IPS DF 6.9 (cell line): ENCODE measurements at regions not wholly inside any gene's neighbourhood (a gene's known extent, or its start where the extent isn't known, plus 50 kb on each side); places are given as distances from the start of the nearest gene placed in this dataset.

ENCODE experiments used
- DNase-seq: peaks from one replicate; pipeline ENCODE4 v3.0.0-alpha.2; 2013; ENCODE audit warnings: low read depth, low spot score
- H3K27ac ChIP-seq: one replicate; pipeline ENCODE4 v1.5.1; 2013; ENCODE audit warnings: low read length, control low read depth
- H3K27me3 ChIP-seq: 2 replicates; pipeline ENCODE4 v1.6.1; 2013; ENCODE audit warnings: mild to moderate bottlenecking, low read length; ENCODE audit not compliant: control insufficient read depth, insufficient read depth
- H3K36me3 ChIP-seq: 2 replicates; pipeline ENCODE4 v1.6.1; 2013; ENCODE audit warnings: low read length; ENCODE audit not compliant: control insufficient read depth, insufficient read depth
- H3K4me1 ChIP-seq: 2 replicates; pipeline ENCODE4 v1.6.1; 2013; ENCODE audit warnings: low read length; ENCODE audit not compliant: control insufficient read depth, insufficient read depth
- H3K4me3 ChIP-seq: 2 replicates; pipeline ENCODE4 v1.5.1; 2013; ENCODE audit warnings: mild to moderate bottlenecking, low read length
- H3K9me3 ChIP-seq: 2 replicates; pipeline ENCODE4 v1.6.1; 2013; ENCODE audit warnings: low read length, inconsistent platforms; ENCODE audit not compliant: control insufficient read depth, insufficient read depth
- WGBS: extraction: QIAGEN DNeasy Blood & Tissue Kit; methylation state at CpG from one replicate; pipeline ENCODE4 v1.1.7; 2013; ENCODE audit warnings: mixed read lengths, missing lambda C conversion rate; ENCODE audit not compliant: insufficient read length, insufficient coverage; 5-methylcytosine and 5-hydroxymethylcytosine counted together

GRCh38 chr5:60163762-60164161, 270.2 kb upstream of the PDE4D start:
- no peak for DNase-seq
- Histone ChIP-seq H3K27me3 (no peaks in the 10 kb centered on the region), H3K36me3 (no peaks in the 10 kb centered on the region), H3K4me1 (no peaks in the 10 kb centered on the region), H3K4me3 (no peak overlapping the region), H3K27ac (no peak overlapping the region), H3K9me3 (no peaks in the 10 kb centered on the region)
- no CpG with 5 or more reads among the region's 1 CpG for WGBS

GRCh38 chr5:60162441-60162840, 268.9 kb upstream of the PDE4D start:
- no peaks in the 10 kb centered on the region for H3K9me3 ChIP-seq
- WGBS = no CpG with 5 or more reads among the region's 1 CpG

GRCh38 chr5:60161340-60161934, 267.9 kb upstream of the PDE4D start:
- no peaks in the 10 kb centered on the region for H3K27me3 ChIP-seq
- H3K4me3 ChIP-seq = no peak overlapping the region
- DNase-seq = no peak
- H3K36me3 ChIP-seq = no peaks in the 10 kb centered on the region
- no peaks in the 10 kb centered on the region for H3K9me3 ChIP-seq
- no peaks in the 10 kb centered on the region for H3K4me1 ChIP-seq
- H3K27ac ChIP-seq = no peak overlapping the region
- no CpG with 5 or more reads among the region's 3 CpGs for WGBS

More at GRCh38 chr5:60162441-60162840, 268.9 kb upstream of the PDE4D start:
- no peak overlapping the region for H3K27ac ChIP-seq
- H3K27me3 ChIP-seq = no peaks in the 10 kb centered on the region
- no peaks in the 10 kb centered on the region for H3K4me1 ChIP-seq
- no peak overlapping the region for H3K4me3 ChIP-seq
- no peak for DNase-seq
- H3K36me3 ChIP-seq = no peaks in the 10 kb centered on the region

GRCh38 chr5:60149081-60149480, 255.6 kb upstream of the PDE4D start:
- H3K27ac ChIP-seq = no peak overlapping the region
- WGBS = no CpG with 5 or more reads among the region's 3 CpGs
- no peaks in the 10 kb centered on the region for H3K27me3 ChIP-seq
- DNase-seq = no peak
- no peaks in the 10 kb centered on the region for H3K4me1 ChIP-seq
- no peaks in the 10 kb centered on the region for H3K9me3 ChIP-seq
- no peaks in the 10 kb centered on the region for H3K36me3 ChIP-seq
- no peak overlapping the region for H3K4me3 ChIP-seq

GRCh38 chr5:60148366-60148765, 254.8 kb upstream of the PDE4D start:
- no peaks in the 10 kb centered on the region for H3K36me3 ChIP-seq
- no peak for DNase-seq
- no peaks in the 10 kb centered on the region for H3K9me3 ChIP-seq
- no peak overlapping the region for H3K4me3 ChIP-seq
- no CpG with 5 or more reads among the region's 1 CpG for WGBS
- no peak overlapping the region for H3K27ac ChIP-seq
- H3K27me3 ChIP-seq = no peaks in the 10 kb centered on the region
- no peaks in the 10 kb centered on the region for H3K4me1 ChIP-seq

- no peak for DNase-seq
- no peak overlapping the region for H3K27ac ChIP-seq
- H3K4me1 ChIP-seq = no peaks in the 10 kb centered on the region
- no peaks in the 10 kb centered on the region for H3K27me3 ChIP-seq
- H3K36me3 ChIP-seq = no peaks in the 10 kb centered on the region
- no peak overlapping the region for H3K4me3 ChIP-seq
- H3K9me3 ChIP-seq = no peaks in the 10 kb centered on the region
These were observed 254.3 kb upstream of the PDE4D start for GRCh38 chr5:60147791-60148190.

GRCh38 chr5:60143942-60144549, 250.5 kb upstream of the PDE4D start:
- no peak for DNase-seq
- H3K4me3 ChIP-seq = no peak overlapping the region
- no peak overlapping the region for H3K27ac ChIP-seq
- H3K36me3 ChIP-seq = no peaks in the 10 kb centered on the region
- no peaks in the 10 kb centered on the region for H3K4me1 ChIP-seq
- WGBS = no CpG with 5 or more reads among the region's 5 CpGs
- H3K27me3 ChIP-seq = no peaks in the 10 kb centered on the region
- no peaks in the 10 kb centered on the region for H3K9me3 ChIP-seq

- H3K9me3 ChIP-seq = no peaks in the 10 kb centered on the region
- H3K27ac ChIP-seq = no peak overlapping the region
- H3K4me3 ChIP-seq = no peak overlapping the region
- H3K36me3 ChIP-seq = no peaks in the 10 kb centered on the region
- DNase-seq = no peak
- no peaks in the 10 kb centered on the region for H3K4me1 ChIP-seq
- no peaks in the 10 kb centered on the region for H3K27me3 ChIP-seq
- WGBS = no CpG with 5 or more reads among the region's 2 CpGs
These were observed 247.6 kb upstream of the PDE4D start for GRCh38 chr5:60141119-60141518.

GRCh38 chr5:60136841-60137240, 243.3 kb upstream of the PDE4D start:
- no peaks in the 10 kb centered on the region for H3K36me3 ChIP-seq
- no peak overlapping the region for H3K27ac ChIP-seq
- DNase-seq = no peak
- no peaks in the 10 kb centered on the region for H3K4me1 ChIP-seq
- WGBS = no CpG with 5 or more reads among the region's 1 CpG
- no peak overlapping the region for H3K4me3 ChIP-seq
- H3K9me3 ChIP-seq = no peaks in the 10 kb centered on the region
- no peaks in the 10 kb centered on the region for H3K27me3 ChIP-seq

- no CpG with 5 or more reads among the region's 1 CpG for WGBS
- no peak for DNase-seq
- no peaks in the 10 kb centered on the region for H3K27me3 ChIP-seq
These were observed 238.0 kb upstream of the PDE4D start for GRCh38 chr5:60131504-60131903.

GRCh38 chr5:60125636-60126035, 232.1 kb upstream of the PDE4D start:
- H3K4me3 ChIP-seq = no peak overlapping the region
- no peaks in the 10 kb centered on the region for H3K27me3 ChIP-seq
- no peak overlapping the region for H3K27ac ChIP-seq
- no peak for DNase-seq
- WGBS = no CpG with 5 or more reads among the region's 2 CpGs
- H3K4me1 ChIP-seq = no peaks in the 10 kb centered on the region
- H3K9me3 ChIP-seq = no peaks in the 10 kb centered on the region
- no peaks in the 10 kb centered on the region for H3K36me3 ChIP-seq

More at GRCh38 chr5:60131504-60131903, 238.0 kb upstream of the PDE4D start:
- H3K9me3 ChIP-seq = no peaks in the 10 kb centered on the region
- H3K4me1 ChIP-seq = no peaks in the 10 kb centered on the region
- H3K27ac ChIP-seq = no peak overlapping the region
- H3K4me3 ChIP-seq = no peak overlapping the region
- no peaks in the 10 kb centered on the region for H3K36me3 ChIP-seq
